B cell (primary cell): ENCODE measurements at regions not wholly inside any gene's neighbourhood (a gene's known extent, or its start where the extent isn't known, plus 50 kb on each side); places are given as distances from the start of the nearest gene placed in this dataset.

Source experiments
- EZH2 ChIP-seq: IDR thresholded peaks from 2 replicates; pipeline ENCODE4 v1.6.1; 2012; ENCODE audit warnings: borderline replicate concordance, low read depth, mild to moderate bottlenecking, moderate library complexity, low read length; ENCODE audit not compliant: insufficient read depth, poor library complexity, severe bottlenecking
- TF ChIP-seq, protein P1 (sequence below): fragments of 200-600 bp; IDR thresholded peaks from one replicate; pipeline ENCODE4 v1.8.0; 2022; ENCODE audit warnings: antibody characterized with exemption, mild to moderate bottlenecking

DNA sequence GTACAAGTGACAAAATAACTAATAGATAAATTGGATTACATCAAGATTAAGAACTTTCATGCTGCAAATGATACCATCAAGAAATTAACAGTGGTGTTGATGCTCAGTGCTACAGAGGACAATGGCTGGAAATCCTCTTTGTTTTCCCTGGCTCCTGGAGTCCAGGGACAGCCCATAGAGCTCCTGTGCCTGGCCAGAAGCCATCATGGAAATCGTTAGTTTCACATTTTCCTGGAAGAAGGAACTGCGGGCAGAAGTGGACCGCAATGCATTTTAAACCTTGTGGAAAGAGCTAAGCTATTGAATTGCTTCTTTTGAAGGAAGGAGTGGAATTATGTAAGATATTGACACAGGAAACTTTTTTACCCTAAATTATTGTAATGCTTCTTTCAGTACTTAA lies 276.0 kb downstream of the GJA1 start:
- TF ChIP-seq, protein P1, sequence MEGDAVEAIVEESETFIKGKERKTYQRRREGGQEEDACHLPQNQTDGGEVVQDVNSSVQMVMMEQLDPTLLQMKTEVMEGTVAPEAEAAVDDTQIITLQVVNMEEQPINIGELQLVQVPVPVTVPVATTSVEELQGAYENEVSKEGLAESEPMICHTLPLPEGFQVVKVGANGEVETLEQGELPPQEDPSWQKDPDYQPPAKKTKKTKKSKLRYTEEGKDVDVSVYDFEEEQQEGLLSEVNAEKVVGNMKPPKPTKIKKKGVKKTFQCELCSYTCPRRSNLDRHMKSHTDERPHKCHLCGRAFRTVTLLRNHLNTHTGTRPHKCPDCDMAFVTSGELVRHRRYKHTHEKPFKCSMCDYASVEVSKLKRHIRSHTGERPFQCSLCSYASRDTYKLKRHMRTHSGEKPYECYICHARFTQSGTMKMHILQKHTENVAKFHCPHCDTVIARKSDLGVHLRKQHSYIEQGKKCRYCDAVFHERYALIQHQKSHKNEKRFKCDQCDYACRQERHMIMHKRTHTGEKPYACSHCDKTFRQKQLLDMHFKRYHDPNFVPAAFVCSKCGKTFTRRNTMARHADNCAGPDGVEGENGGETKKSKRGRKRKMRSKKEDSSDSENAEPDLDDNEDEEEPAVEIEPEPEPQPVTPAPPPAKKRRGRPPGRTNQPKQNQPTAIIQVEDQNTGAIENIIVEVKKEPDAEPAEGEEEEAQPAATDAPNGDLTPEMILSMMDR: no peak
- TF ChIP-seq EZH2: no peak
